IPS DF 4.7 (cell line): ENCODE measurements at regions not wholly inside any gene's neighbourhood (a gene's known extent, or its start where the extent isn't known, plus 50 kb on each side); places are given as distances from the start of the nearest gene placed in this dataset.

Source experiments
- DNase-seq: peaks from one replicate; pipeline ENCODE4 v3.0.0-alpha.2; 2013; ENCODE audit warnings: low spot score; ENCODE audit errors: extremely low read depth

GRCh38 chr2:58644451-58644850 is 403.3 kb upstream of the FANCL start:
- no peak for DNase-seq

- no peak for DNase-seq
Observed at GRCh38 chr2:58641001-58641400, 399.9 kb upstream of the FANCL start.

- DNase-seq = no peak
Observed at GRCh38 chr2:58640042-58640441, 398.9 kb upstream of the FANCL start.

GRCh38 chr2:58638256-58638805 is 397.2 kb upstream of the FANCL start:
- DNase-seq = no peak

GRCh38 chr2:58636872-58637271 is 395.7 kb upstream of the FANCL start:
- no peak for DNase-seq

GRCh38 chr2:58635801-58636375 is 394.8 kb upstream of the FANCL start:
- DNase-seq = no peak

- no peak for DNase-seq
Observed at GRCh38 chr2:58634653-58635370, 393.7 kb upstream of the FANCL start.

- no peak for DNase-seq
Observed at GRCh38 chr2:58633613-58634365, 392.7 kb upstream of the FANCL start.

GRCh38 chr2:58631986-58632385 is 390.9 kb upstream of the FANCL start:
- no peak for DNase-seq

GRCh38 chr2:58629545-58630119 is 388.5 kb upstream of the FANCL start:
- no peak for DNase-seq

GRCh38 chr2:58620896-58621295 is 379.8 kb upstream of the FANCL start:
- DNase-seq = no peak

- DNase-seq = no peak
Observed at GRCh38 chr2:58620093-58620492, 379.0 kb upstream of the FANCL start.

GRCh38 chr2:58616961-58617360 is 375.8 kb upstream of the FANCL start:
- no peak for DNase-seq

- DNase-seq = no peak
Observed at GRCh38 chr2:58614219-58614618, 373.1 kb upstream of the FANCL start.

GRCh38 chr2:58612973-58613372 is 371.8 kb upstream of the FANCL start:
- no peak for DNase-seq

- DNase-seq = no peak
Observed at GRCh38 chr2:58609326-58609725, 368.2 kb upstream of the FANCL start.

GRCh38 chr2:58608146-58608545 is 367.0 kb upstream of the FANCL start:
- DNase-seq = no peak

- no peak for DNase-seq
Observed at GRCh38 chr2:58607448-58607847, 366.3 kb upstream of the FANCL start.

GRCh38 chr2:58606799-58607198 is 365.7 kb upstream of the FANCL start:
- DNase-seq = no peak

GRCh38 chr2:58604096-58604495 is 363.0 kb upstream of the FANCL start:
- no peak for DNase-seq

GRCh38 chr2:58601017-58601416 is 359.9 kb upstream of the FANCL start:
- no peak for DNase-seq

- DNase-seq = no peak
Observed at GRCh38 chr2:58598171-58598570, 357.0 kb upstream of the FANCL start.
